ENCODE measurements at regions not wholly inside any gene's neighbourhood (a gene's known extent, or its start where the extent isn't known, plus 50 kb on each side); places are given as distances from the start of the nearest gene placed in this dataset.

DNA sequence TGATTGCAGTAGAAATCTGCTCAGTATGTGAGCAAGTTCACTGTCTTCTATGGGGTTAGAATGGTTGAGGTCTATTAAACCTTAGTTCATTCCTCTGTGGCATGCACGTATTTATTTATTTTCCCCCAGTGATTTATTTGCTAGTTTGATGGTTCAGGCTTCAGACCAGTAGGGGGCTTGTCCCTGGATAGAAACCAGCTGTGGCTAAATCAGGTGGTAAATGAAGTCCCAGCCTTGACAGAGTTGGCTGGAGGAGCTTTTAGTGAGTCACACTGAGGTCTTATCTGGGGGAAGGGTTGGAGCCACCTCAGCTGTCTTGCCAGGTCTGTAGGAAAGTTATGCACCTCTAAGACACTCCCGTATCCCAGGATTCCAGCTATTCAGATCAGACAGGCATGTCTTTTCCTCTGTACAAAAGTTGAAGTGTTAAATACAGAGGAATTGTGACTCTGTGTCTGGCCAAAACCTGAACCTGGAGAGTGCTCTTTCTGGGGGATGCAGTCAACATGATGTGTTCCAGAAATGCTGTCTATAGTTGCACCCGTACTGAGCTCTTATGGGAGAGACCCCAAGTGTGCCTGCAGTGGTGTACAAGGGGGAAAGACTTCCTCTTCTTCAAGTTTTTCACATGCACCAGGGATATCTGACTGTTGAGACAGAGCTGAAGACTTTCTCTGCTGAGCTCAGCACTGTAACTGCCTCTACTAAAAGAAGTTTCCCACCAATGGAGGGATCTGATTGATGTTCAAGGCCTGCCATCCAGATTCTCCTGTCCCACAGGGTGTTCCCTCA lies 1322.1 kb downstream of the TMEM121 start:
- H3K4me3 ChIP-seq, result no peak overlapping the region
- H3K27ac ChIP-seq (replicated peaks), result peak overlapping the region; percentile 86
- peaks cover 14% of the 10 kb centered on the region for H3K4me1 ChIP-seq
- no peaks in the 10 kb centered on the region for H3K9me3 ChIP-seq (replicated peaks)
- intact Hi-C loops (cut with micrococcal nuclease), result no loop called here
- DNase-seq, result no peak
- no peaks in the 10 kb centered on the region for H3K36me3 ChIP-seq
- H3K27me3 ChIP-seq (ENCODE audit: low read depth), result peaks cover 42% of the 10 kb centered on the region
- TF ChIP-seq CTCF (IDR thresholded peaks at IDR 0.05; ENCODE audit: borderline replicate concordance), result no peak

DNA sequence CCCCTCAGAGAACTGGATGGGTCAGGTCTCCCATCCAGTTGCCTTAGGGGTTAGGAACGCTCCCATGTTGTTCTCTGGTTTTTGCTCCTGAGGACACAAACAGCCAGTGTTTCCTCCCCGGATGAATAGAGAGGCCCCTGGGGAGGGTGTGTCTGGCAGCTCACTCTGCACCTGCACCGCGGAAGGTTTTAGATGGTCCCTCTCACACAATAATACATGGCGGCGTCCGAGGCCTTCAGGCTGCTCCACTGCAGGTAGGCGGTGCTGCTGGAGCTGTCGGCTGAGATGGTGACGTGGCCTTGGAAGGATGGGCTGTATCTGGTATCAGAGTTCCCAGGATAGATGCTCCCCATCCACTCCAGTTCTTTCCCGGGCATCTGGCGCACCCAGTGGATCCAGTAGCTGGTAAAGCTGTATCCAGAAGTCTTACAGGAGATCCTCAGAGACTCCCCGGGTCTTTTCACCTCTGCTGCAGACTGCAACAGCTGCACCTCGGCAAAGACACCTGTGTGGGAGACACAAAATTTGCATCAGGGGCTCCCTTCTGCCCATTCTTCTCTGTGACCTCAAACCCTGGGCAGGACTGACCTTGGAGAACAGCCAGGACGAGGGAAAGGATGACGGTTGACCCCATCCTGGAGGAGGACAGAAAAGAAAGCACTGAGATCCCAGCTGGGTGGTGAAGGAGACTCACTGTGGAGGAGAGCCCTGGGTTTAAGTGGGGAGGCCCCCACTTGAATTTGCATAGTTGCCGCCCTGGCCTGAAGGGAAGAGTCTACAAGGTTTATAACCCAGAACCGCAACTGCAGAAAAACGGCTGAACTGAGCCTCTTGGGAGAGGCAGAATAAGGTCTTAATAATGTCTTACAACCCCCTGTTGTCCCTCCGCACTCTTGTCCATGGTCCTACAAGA lies 1324.8 kb downstream of the TMEM121 start:
- H3K4me3 ChIP-seq, result no peak overlapping the region
- peaks cover 21% of the 10 kb centered on the region for H3K27me3 ChIP-seq (ENCODE audit: low read depth)
- intact Hi-C loops (cut with micrococcal nuclease), result no loop called here
- no peak for DNase-seq
- H3K4me1 ChIP-seq, result peaks cover 11% of the 10 kb centered on the region
- TF ChIP-seq CTCF (IDR thresholded peaks at IDR 0.05; ENCODE audit: borderline replicate concordance), result no peak
- no peaks in the 10 kb centered on the region for H3K36me3 ChIP-seq
- H3K27ac ChIP-seq (replicated peaks), result no peak overlapping the region
- no peaks in the 10 kb centered on the region for H3K9me3 ChIP-seq (replicated peaks)

GRCh38 chr14:106872611-106873446 lies 1346.4 kb downstream of the TMEM121 start:
- Histone ChIP-seq H3K27ac (replicated peaks) (no peak overlapping the region), H3K9me3 (replicated peaks) (no peaks in the 10 kb centered on the region), H3K4me3 (no peak overlapping the region), H3K36me3 (no peaks in the 10 kb centered on the region), H3K4me1 (no peaks in the 10 kb centered on the region), H3K27me3 (ENCODE audit: low read depth) (peaks cover 66% of the 10 kb centered on the region)
- intact Hi-C loops (cut with micrococcal nuclease), result no loop called here
- DNase-seq, result peak; percentile 39
- peak; percentile 37 for TF ChIP-seq CTCF (IDR thresholded peaks at IDR 0.05; ENCODE audit: borderline replicate concordance)

DNA sequence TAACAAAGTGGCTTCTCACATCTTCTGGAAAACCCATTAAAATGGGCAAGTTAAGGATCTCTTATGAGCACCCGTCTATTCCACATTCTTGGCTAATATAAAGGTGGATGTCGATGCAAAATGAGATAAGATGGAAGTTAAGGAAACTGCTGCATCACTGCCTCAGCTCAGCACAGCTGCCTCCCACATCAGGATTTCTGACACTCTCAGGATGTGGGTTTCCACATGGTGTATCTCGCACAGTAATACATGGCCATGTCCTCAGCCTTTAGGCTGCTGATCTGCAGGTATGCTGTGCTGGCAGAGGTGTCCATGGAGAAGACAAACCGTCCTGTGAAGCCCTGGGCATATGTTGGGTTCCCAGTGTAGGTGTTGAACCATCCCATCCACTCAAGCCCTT lies 1348.0 kb downstream of the TMEM121 start:
- no peaks in the 10 kb centered on the region for H3K36me3 ChIP-seq
- DNase-seq, result no peak
- no peak overlapping the region for H3K4me3 ChIP-seq
- H3K4me1 ChIP-seq, result no peaks in the 10 kb centered on the region
- intact Hi-C loops (cut with micrococcal nuclease), result no loop called here
- H3K27ac ChIP-seq (replicated peaks), result no peak overlapping the region
- H3K27me3 ChIP-seq (ENCODE audit: low read depth), result peaks cover 78% of the 10 kb centered on the region
- no peak for TF ChIP-seq CTCF (IDR thresholded peaks at IDR 0.05; ENCODE audit: borderline replicate concordance)
- H3K9me3 ChIP-seq (replicated peaks), result no peaks in the 10 kb centered on the region

GRCh38 chr14:106875503-106875902 lies 1349.1 kb downstream of the TMEM121 start:
- Histone ChIP-seq H3K36me3 (no peaks in the 10 kb centered on the region), H3K27me3 (ENCODE audit: low read depth) (peaks cover 68% of the 10 kb centered on the region), H3K9me3 (replicated peaks) (no peaks in the 10 kb centered on the region), H3K4me1 (no peaks in the 10 kb centered on the region), H3K4me3 (no peak overlapping the region), H3K27ac (replicated peaks) (no peak overlapping the region)
- TF ChIP-seq CTCF (IDR thresholded peaks at IDR 0.05; ENCODE audit: borderline replicate concordance), result peak; percentile 49
- DNase-seq, result peak; percentile 26
- intact Hi-C loops (cut with micrococcal nuclease), result no loop called here
